Activated T-helper 9 cell treated with anti-CD3 and anti-CD28 coated beads, Interleukin-2, amount 50 U/mL, for 16 hours (primary cell): ENCODE measurements at regions not wholly inside any gene's neighbourhood (a gene's known extent, or its start where the extent isn't known, plus 50 kb on each side); places are given as distances from the start of the nearest gene placed in this dataset.
A peak's percentile ranks its signal among the peaks of the same experiment; 100 is the strongest.

Source experiments
- DNase-seq: peaks from one replicate; pipeline ENCODE4 v3.0.0-alpha.2; 2020; ENCODE audit warnings: low read depth

GRCh38 chr13:48761256-48761655 is 107.5 kb downstream of the CYSLTR2 start:
- DNase-seq = no peak

- peak; percentile 53 for DNase-seq
Observed at GRCh38 chr13:48769107-48769704, 115.5 kb downstream of the CYSLTR2 start.

- no peak for DNase-seq
Observed at GRCh38 chr13:48770372-48770771, 116.6 kb downstream of the CYSLTR2 start.

- no peak for DNase-seq
Observed at GRCh38 chr13:48772908-48773307, 119.2 kb downstream of the CYSLTR2 start.

GRCh38 chr13:48773531-48774275 is 120.0 kb downstream of the CYSLTR2 start:
- DNase-seq = no peak

GRCh38 chr13:48775285-48775684 is 121.6 kb downstream of the CYSLTR2 start:
- no peak for DNase-seq

GRCh38 chr13:48775804-48776203 is 122.1 kb downstream of the CYSLTR2 start:
- no peak for DNase-seq

GRCh38 chr13:48776401-48776800 is 122.7 kb downstream of the CYSLTR2 start:
- no peak for DNase-seq

- no peak for DNase-seq
Observed at GRCh38 chr13:48778610-48779009, 124.9 kb downstream of the CYSLTR2 start.

GRCh38 chr13:48780713-48781341 is 127.1 kb downstream of the CYSLTR2 start:
- DNase-seq = no peak

- DNase-seq = no peak
Observed at GRCh38 chr13:48782429-48782840, 128.7 kb downstream of the CYSLTR2 start.

GRCh38 chr13:48783181-48783630 is 129.5 kb downstream of the CYSLTR2 start:
- no peak for DNase-seq

GRCh38 chr13:48783695-48784230 is 130.0 kb downstream of the CYSLTR2 start:
- no peak for DNase-seq

- DNase-seq = no peak
Observed at GRCh38 chr13:48784916-48785548, 131.3 kb downstream of the CYSLTR2 start.

GRCh38 chr13:48790199-48790598 is 136.5 kb downstream of the CYSLTR2 start:
- DNase-seq = no peak

GRCh38 chr13:48790966-48791365 is 137.2 kb downstream of the CYSLTR2 start:
- DNase-seq = no peak

GRCh38 chr13:48797127-48797526 is 143.4 kb downstream of the CYSLTR2 start:
- DNase-seq = no peak

GRCh38 chr13:48797761-48798160 is 144.0 kb downstream of the CYSLTR2 start:
- no peak for DNase-seq

GRCh38 chr13:48798180-48798579 is 144.5 kb downstream of the CYSLTR2 start:
- no peak for DNase-seq

GRCh38 chr13:48801255-48801654 is 147.5 kb downstream of the CYSLTR2 start:
- no peak for DNase-seq

GRCh38 chr13:48804821-48805601 is 151.3 kb downstream of the CYSLTR2 start:
- DNase-seq = no peak

GRCh38 chr13:48806522-48806921 is 152.8 kb downstream of the CYSLTR2 start:
- no peak for DNase-seq
